LNCAP (cell line): ENCODE measurements at regions not wholly inside any gene's neighbourhood (a gene's known extent, or its start where the extent isn't known, plus 50 kb on each side); places are given as distances from the start of the nearest gene placed in this dataset.

Experiments used
- TF ChIP-seq, protein P1 (sequence below): fragments of 450-650 bp; IDR thresholded peaks from 2 replicates; pipeline ENCODE4 v1.5.1; 2017; ENCODE audit warnings: mild to moderate bottlenecking

DNA sequence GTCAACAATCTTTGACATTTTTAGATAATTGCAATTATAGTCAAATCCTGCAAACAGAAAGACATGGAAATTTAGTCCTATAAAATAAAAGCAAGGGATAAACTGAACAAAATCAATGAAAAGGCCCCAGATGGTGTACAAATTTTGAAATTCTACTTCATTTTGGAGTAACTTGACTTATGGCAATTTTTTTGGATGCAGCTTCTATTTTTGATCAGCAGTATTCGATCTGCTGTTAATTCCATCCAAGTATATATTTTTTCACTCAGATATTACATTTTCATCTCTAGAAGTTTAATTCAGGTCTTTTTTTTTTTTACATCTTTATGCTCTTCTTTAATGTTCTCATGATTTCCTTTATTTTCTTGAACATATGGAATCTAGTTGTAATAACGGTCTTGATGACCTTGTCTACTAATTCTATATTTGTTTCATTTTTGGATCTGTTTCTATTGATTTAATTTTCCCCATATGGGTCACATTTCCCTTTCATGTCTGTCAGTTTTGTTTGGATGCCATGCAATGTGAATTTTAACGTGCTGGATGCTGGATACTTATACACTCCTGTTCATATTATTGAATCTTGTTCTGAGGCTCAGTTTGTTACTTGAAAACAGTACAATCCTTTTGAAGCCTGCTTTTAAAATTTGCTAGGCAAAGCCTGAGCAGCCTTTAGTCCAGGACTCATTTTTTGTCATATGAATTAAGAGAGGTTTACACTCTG is 164.3 kb upstream of the FAM3C start:
- TF ChIP-seq, protein P1, sequence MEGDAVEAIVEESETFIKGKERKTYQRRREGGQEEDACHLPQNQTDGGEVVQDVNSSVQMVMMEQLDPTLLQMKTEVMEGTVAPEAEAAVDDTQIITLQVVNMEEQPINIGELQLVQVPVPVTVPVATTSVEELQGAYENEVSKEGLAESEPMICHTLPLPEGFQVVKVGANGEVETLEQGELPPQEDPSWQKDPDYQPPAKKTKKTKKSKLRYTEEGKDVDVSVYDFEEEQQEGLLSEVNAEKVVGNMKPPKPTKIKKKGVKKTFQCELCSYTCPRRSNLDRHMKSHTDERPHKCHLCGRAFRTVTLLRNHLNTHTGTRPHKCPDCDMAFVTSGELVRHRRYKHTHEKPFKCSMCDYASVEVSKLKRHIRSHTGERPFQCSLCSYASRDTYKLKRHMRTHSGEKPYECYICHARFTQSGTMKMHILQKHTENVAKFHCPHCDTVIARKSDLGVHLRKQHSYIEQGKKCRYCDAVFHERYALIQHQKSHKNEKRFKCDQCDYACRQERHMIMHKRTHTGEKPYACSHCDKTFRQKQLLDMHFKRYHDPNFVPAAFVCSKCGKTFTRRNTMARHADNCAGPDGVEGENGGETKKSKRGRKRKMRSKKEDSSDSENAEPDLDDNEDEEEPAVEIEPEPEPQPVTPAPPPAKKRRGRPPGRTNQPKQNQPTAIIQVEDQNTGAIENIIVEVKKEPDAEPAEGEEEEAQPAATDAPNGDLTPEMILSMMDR, result no peak

DNA sequence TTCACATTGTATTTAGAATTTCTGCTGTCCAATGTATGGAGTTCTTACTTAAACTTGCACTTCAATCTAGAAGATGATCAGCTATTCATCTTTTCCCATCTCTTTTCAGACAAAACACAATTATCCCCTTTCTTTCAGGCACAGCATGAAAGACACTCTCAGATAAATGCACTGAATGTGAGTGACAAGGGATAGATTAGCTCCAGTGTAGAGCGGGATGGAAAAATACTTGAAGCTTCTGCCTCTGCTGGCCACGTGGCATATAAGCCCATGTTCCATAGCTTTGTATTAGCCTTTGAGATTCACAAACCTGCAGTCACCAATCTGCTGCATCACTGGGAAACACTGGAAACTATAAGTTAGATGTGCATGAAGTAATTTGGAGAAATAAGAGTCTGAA is 162.2 kb upstream of the FAM3C start:
- TF ChIP-seq, protein P1, result no peak

DNA sequence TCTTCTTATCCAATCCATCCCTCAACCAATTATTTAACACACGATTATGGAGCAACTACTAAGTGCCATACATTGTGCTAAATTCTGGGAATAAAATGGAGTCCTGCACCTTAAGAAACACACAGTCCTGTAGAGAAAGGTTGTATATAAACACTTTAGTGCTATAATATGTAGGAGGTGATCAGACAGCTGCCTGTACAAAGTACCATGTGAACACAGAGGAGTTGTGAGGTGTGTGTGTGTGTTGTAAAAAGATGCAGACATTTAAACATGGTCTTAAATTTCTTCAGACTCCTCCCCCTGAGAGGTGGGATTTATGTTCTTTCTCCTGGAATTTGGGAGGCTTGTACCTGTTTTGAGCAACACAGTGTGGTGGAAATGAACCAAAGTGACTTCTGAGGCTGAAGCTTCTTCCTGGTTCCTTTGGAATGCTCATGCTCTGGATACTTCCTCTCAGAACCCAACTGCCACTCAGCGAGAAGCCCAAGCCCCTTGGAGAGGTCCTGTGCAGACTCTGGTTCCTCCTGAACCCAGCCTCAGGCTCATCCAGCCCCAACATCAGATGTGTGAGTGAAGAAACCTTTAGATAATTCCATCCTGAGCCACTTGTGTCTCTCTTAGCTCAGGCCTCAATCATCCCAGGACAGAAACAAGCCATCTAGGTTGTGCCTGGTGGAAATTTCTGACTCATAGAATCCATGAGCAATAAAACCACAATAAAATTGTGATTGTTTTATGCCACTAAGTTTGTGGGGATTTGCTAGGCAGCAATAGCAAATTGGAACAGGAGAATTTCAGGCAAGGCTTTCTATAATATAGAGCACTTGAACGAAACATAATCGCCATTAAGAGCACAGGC is 161.2 kb upstream of the FAM3C start:
- TF ChIP-seq, protein P1, result no peak

DNA sequence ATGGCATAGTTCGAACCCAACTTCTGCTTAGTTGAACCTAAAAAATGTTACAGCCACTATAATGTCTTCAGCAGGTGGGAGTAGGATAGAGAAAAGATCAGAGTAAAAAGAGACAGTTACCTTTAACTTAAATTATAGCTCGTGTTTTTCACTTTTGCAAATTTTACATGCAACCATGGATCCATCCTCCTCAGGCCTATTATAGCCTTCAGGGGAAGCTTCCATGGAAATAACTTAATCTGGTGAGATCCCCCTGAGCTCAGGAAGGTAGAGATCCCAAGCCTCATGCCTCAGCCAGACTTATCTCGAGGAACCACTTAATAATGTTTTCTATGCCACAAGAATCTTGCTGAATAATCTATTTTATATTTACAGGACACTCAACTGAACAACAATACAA is 159.4 kb upstream of the FAM3C start:
- TF ChIP-seq, protein P1, result no peak

DNA sequence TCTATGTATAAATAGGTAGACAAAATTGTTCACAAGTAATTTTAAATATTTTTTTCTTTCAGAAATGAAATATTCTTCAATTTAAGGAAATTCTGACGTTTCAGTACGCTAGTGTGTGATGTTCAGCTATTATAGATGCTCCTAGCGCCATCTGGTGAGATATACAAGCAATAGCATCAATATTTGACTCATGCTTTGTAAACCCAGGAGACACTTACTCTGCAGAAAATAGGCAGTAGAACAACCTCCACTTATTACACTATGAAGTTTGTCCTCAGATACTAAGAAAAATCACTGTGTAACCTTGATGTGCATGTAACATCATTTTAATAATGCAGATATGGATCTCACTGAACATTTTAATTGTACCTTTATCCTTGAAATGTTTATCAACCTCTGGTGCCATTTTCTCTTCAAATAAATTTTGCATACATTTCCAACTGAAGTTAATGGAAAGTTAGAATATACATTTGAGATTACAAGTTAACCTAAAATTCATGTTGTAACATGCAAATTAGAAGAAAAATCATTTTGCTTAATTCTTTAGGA is 151.5 kb upstream of the FAM3C start:
- TF ChIP-seq, protein P1, result peak; percentile 69

DNA sequence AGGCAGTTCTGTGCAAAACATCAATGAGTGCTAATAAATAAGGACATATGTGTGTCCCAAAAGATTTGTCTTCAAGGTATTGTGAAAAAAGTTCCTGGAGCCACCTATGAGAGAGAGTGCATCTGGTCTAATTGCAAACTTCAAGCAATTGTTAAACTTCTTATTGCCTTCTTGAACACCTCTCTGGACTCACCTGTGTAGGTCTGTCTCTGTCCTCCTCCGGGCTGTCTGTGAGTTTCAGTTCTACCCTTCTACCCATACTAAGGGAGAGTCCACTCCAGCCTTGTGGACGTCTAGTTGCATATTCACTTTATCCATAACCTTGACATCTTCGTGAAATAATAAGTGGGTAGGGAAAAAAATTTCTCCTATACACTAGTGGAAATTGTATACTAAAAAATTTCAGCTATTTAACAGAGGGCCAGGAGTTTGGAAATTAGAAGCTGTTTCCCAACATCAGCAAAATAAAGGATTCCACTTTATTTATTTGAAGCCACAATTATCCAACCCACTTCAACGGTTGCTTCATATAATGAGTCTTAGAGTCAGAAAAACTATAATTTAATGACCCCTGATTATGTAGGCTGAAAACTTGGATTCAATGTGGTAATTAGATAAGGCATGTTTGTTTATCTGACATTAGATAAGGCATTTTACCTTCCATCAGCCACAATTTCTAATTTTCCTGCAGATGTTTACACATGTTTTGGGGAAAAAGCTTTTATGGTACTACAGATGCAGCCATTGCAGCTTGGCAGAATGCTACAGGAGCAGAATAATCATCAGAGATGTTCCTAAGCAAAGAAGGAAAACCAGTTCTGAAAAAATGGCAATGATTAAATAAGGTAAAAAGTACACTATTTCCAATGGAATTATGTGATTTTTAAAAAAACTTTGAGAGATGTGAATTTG is 150.8 kb upstream of the FAM3C start:
- TF ChIP-seq, protein P1, result no peak

DNA sequence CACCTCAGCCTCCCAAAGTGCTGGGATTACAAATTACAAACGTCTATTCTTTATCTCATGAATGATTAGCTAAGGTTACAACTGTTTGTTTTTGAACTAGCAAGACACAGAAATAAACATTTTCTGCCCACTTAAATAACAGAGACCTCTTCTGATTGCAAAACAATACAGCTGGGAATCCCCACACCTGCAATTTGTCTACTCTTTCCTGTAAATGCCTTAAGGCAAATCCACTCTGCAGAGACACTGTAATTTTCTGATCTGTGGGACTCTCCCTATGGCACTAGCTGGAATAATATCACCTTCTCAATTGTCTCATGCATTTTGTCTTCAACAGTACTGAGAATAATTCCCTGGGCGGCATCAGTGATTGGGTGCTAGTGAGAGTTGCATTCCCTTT is 149.3 kb upstream of the FAM3C start:
- TF ChIP-seq, protein P1, result no peak
